GM12878 (cell line): ENCODE measurements at regions not wholly inside any gene's neighbourhood (a gene's known extent, or its start where the extent isn't known, plus 50 kb on each side); places are given as distances from the start of the nearest gene placed in this dataset.

Source experiments
- ATF2 ChIP-seq: IDR thresholded peaks from 2 replicates; pipeline ENCODE4 v1.6.1; 2012; ENCODE audit warnings: low read length, inconsistent platforms
- ATF7 ChIP-seq: fragments of 450-650 bp; IDR thresholded peaks from 2 replicates; pipeline ENCODE4 v1.6.1; 2016; ENCODE audit warnings: low read depth, mild to moderate bottlenecking
- BHLHE40 ChIP-seq, 2 experiments: fragments of 450-650 bp in 1 of 2; IDR thresholded peaks; 2 replicates each; pipeline ENCODE4 v1.6.1; 2011 to 2017; ENCODE audit warnings: low read depth in 2 of 2, borderline replicate concordance in 1 of 2, improper control_type of control experiment in 1 of 2, low read length in 1 of 2, mild to moderate bottlenecking in 1 of 2
- BMI1 ChIP-seq: fragments of 450-650 bp; IDR thresholded peaks from 2 replicates; pipeline ENCODE4 v1.6.1; 2016; ENCODE audit warnings: mild to moderate bottlenecking, moderate library complexity, borderline replicate concordance
- BRCA1 ChIP-seq: IDR thresholded peaks from 2 replicates; pipeline ENCODE4 v1.6.1; 2011; ENCODE audit warnings: low read depth, low read length, improper control_type of control experiment
- CREM ChIP-seq: IDR thresholded peaks from 2 replicates; pipeline ENCODE4 v1.6.1; 2014; ENCODE audit warnings: antibody characterized with exemption, low read depth
- EZH2 ChIP-seq: IDR thresholded peaks from 2 replicates; pipeline ENCODE4 v1.6.1; 2012; ENCODE audit warnings: low read depth, mild to moderate bottlenecking, control low read depth, inconsistent platforms, low read length, borderline replicate concordance; ENCODE audit not compliant: control insufficient read depth
- FOS ChIP-seq: IDR thresholded peaks from 3 replicates; pipeline ENCODE4 v1.6.1; 2011; ENCODE audit warnings: borderline replicate concordance; ENCODE audit not compliant: insufficient read length; ENCODE audit errors: extremely low read depth
- MAX ChIP-seq: IDR thresholded peaks from 2 replicates; pipeline ENCODE4 v1.6.1; 2012; ENCODE audit warnings: low read depth, low read length, improper control_type of control experiment
- MEF2B ChIP-seq: fragments of 450-650 bp; IDR thresholded peaks from 2 replicates; pipeline ENCODE4 v1.6.1; 2018; ENCODE audit warnings: mild to moderate bottlenecking, moderate library complexity; ENCODE audit not compliant: partially characterized antibody, poor library complexity, severe bottlenecking
- MLLT1 ChIP-seq: fragments of 450-650 bp; IDR thresholded peaks from 2 replicates; pipeline ENCODE4 v1.6.1; 2016; ENCODE audit warnings: mild to moderate bottlenecking
- MTA2 ChIP-seq: fragments of 450-650 bp; IDR thresholded peaks from 2 replicates; pipeline ENCODE4 v1.6.1; 2016; ENCODE audit warnings: low read depth, mild to moderate bottlenecking, moderate library complexity
- NFIC ChIP-seq: IDR thresholded peaks from 2 replicates; pipeline ENCODE4 v1.6.1; 2012; ENCODE audit warnings: low read depth, mild to moderate bottlenecking, inconsistent platforms, low read length, moderate library complexity
- NFYA ChIP-seq: IDR thresholded peaks from 2 replicates; pipeline ENCODE4 v1.6.1; 2011; ENCODE audit warnings: low read depth, mild to moderate bottlenecking, low read length, improper control_type of control experiment, borderline replicate concordance
- PAX5 ChIP-seq: IDR thresholded peaks from 2 replicates; pipeline ENCODE4 v1.6.1; 2011; ENCODE audit warnings: low read depth, low read length, borderline replicate concordance
- RELB ChIP-seq: fragments of 450-650 bp; IDR thresholded peaks from 2 replicates; pipeline ENCODE4 v1.6.1; 2017; ENCODE audit warnings: low read depth, mild to moderate bottlenecking, moderate library complexity
- SMAD1 ChIP-seq: fragments of 450-650 bp; IDR thresholded peaks from 2 replicates; pipeline ENCODE4 v1.6.1; 2018; ENCODE audit warnings: mild to moderate bottlenecking, low read depth; ENCODE audit not compliant: partially characterized antibody
- SPI1 ChIP-seq: IDR thresholded peaks from 2 replicates; pipeline ENCODE4 v1.6.1; 2011; ENCODE audit warnings: low read depth, mild to moderate bottlenecking, low read length, moderate library complexity, borderline replicate concordance; ENCODE audit not compliant: insufficient read depth
- TARDBP ChIP-seq: IDR thresholded peaks from 2 replicates; pipeline ENCODE4 v1.6.1; 2016; ENCODE audit warnings: borderline replicate concordance
- TCF12 ChIP-seq: IDR thresholded peaks from 2 replicates; pipeline ENCODE4 v1.6.1; 2011; ENCODE audit warnings: low read depth, mild to moderate bottlenecking, low read length
- YBX1 ChIP-seq: fragments of 450-650 bp; IDR thresholded peaks from 2 replicates; pipeline ENCODE4 v1.6.1; 2016; ENCODE audit warnings: antibody characterized with exemption
- TF ChIP-seq, protein P1 (sequence below): IDR thresholded peaks from 2 replicates; pipeline ENCODE4 v1.6.1; 2011; ENCODE audit warnings: borderline replicate concordance, low read depth, mild to moderate bottlenecking, moderate library complexity, low read length; ENCODE audit not compliant: insufficient read depth, poor library complexity, severe bottlenecking

- TF ChIP-seq, protein P1, sequence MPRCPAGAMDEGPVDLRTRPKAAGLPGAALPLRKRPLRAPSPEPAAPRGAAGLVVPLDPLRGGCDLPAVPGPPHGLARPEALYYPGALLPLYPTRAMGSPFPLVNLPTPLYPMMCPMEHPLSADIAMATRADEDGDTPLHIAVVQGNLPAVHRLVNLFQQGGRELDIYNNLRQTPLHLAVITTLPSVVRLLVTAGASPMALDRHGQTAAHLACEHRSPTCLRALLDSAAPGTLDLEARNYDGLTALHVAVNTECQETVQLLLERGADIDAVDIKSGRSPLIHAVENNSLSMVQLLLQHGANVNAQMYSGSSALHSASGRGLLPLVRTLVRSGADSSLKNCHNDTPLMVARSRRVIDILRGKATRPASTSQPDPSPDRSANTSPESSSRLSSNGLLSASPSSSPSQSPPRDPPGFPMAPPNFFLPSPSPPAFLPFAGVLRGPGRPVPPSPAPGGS = peak; percentile 88
- peak; percentile 76 for TF ChIP-seq ATF2
- peak; percentile 56; the same call in 1 of the 2 replicates for TF ChIP-seq MTA2
- TF ChIP-seq BRCA1 = no peak
- no peak; the same call in none of the 2 replicates for TF ChIP-seq TCF12
- no peak for TF ChIP-seq EZH2
- TF ChIP-seq BHLHE40 (IDR thresholded peaks at IDR 0.05; ENCODE audit: borderline replicate concordance in 1 of 2, low read depth in 2 of 2, low read length in 1 of 2) = peak; percentile 40 to 58; a peak in 2 of 4 replicates
- TF ChIP-seq CREM = no peak
- TF ChIP-seq NFIC = peak; percentile 40; the same call in 1 of the 2 replicates
- peak; percentile 73 for TF ChIP-seq ATF7
- peak; percentile 56; the same call in 1 of the 2 replicates for TF ChIP-seq PAX5
- TF ChIP-seq NFYA = no peak
- TF ChIP-seq SPI1 = peak; percentile 30; the same call in 1 of the 2 replicates
- peak; percentile 74; the same call in 1 of the 2 replicates for TF ChIP-seq MLLT1
- TF ChIP-seq YBX1 = 0 out of 2 replicates have a peak, but pooled peaks have one; percentile 68
- peak; percentile 82 for TF ChIP-seq SMAD1
- TF ChIP-seq MEF2B = peak; percentile 99
- no peak for TF ChIP-seq TARDBP
- 0 out of 2 replicates have a peak, but pooled peaks have one; percentile 6 for TF ChIP-seq BMI1
- no peak for TF ChIP-seq MAX
- TF ChIP-seq RELB = peak; percentile 67; the same call in 1 of the 2 replicates
- no peak for TF ChIP-seq FOS
Observed at GRCh38 chr1:233459470-233459945, 132.0 kb downstream of the MAP3K21 start (continued).
